Endothelial cell (in vitro differentiated cells): ENCODE measurements at regions not wholly inside any gene's neighbourhood (a gene's known extent, or its start where the extent isn't known, plus 50 kb on each side); places are given as distances from the start of the nearest gene placed in this dataset.
"Not testable (repeated sequence)": the region's sequence is repeated elsewhere in the genome, so short reads cannot be mapped to it uniquely, and the experiment has no call there.

Source experiments
- DNase-seq: peaks from one replicate; pipeline ENCODE4 v3.0.0; 2021; ENCODE audit warnings: low spot score
- H3K27ac Mint-ChIP-seq: one replicate; pipeline ENCODE4 v1.8.0; 2021; ENCODE audit warnings: mixed read lengths, inconsistent platforms; ENCODE audit not compliant: unreplicated experiment
- H3K27me3 Mint-ChIP-seq: one replicate; pipeline ENCODE4 v1.8.0; 2021; ENCODE audit warnings: mild to moderate bottlenecking, moderate library complexity, mixed read lengths, inconsistent platforms; ENCODE audit not compliant: unreplicated experiment
- H3K36me3 Mint-ChIP-seq: one replicate; pipeline ENCODE4 v1.8.0; 2021; ENCODE audit warnings: mild to moderate bottlenecking, low read depth, mixed read lengths, inconsistent platforms; ENCODE audit not compliant: unreplicated experiment
- H3K4me1 Mint-ChIP-seq: one replicate; pipeline ENCODE4 v1.8.0; 2021; ENCODE audit warnings: mild to moderate bottlenecking, mixed read lengths, inconsistent platforms; ENCODE audit not compliant: unreplicated experiment
- H3K4me3 Mint-ChIP-seq: one replicate; pipeline ENCODE4 v1.8.0; 2021; ENCODE audit warnings: mild to moderate bottlenecking, mixed read lengths, inconsistent platforms; ENCODE audit not compliant: unreplicated experiment
- H3K9me3 Mint-ChIP-seq: one replicate; pipeline ENCODE4 v1.8.0; 2021; ENCODE audit warnings: mixed read lengths, inconsistent platforms; ENCODE audit not compliant: unreplicated experiment
- CTCF ChIP-seq: fragments of 200-600 bp; sonication (generic); IDR thresholded peaks from one replicate; pipeline ENCODE4 v1.5.0; 2021; ENCODE audit warnings: antibody characterized with exemption; ENCODE audit not compliant: unreplicated experiment

DNA sequence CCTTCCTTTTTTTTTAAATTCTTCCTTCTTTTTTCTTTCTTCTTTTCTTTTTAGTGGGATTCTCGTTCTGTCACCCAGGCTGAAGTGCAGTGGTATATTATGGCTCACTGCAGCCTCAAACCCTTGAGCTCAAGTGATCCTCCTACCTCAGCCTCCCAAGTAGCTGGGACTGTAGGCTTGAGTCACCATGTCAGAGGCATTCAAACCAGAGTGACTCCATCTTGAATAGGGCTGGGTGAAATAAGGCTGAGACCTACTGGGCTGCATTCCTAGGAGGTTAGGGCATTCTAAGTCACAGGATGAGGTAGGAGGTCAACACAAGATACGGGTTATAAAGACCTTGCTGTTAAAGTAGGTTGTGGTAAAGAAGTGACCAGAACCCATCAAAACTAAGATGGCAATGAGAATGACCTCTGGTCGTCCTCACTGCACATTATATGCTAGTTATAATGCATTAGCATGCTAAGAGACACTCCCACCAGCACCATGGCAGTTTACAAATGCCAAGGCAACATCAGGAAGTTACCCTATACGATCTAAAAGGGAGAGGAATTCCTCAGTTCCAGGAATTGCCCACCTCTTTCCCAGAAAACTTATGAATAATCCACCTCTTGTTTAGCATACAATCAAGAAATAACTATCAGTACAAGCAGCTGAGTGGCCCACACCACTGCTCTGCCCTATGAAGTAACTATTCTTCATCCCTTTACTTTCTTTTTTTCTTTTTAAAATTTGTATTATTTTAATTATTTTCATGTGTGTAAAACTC, 99.0 kb upstream of the ITGB1 start:
- H3K27ac Mint-ChIP-seq, result no peak overlapping the region
- TF ChIP-seq CTCF, result no peak
- no peaks in the 10 kb centered on the region for H3K9me3 Mint-ChIP-seq
- H3K4me1 Mint-ChIP-seq, result peaks cover 9% of the 10 kb centered on the region
- peaks cover 2% of the 10 kb centered on the region for H3K27me3 Mint-ChIP-seq
- no peaks in the 10 kb centered on the region for H3K36me3 Mint-ChIP-seq
- no peak for DNase-seq
- no peak overlapping the region for H3K4me3 Mint-ChIP-seq

- peaks cover 9% of the 10 kb centered on the region for H3K4me1 Mint-ChIP-seq
- no peaks in the 10 kb centered on the region for H3K9me3 Mint-ChIP-seq
- no peak for TF ChIP-seq CTCF
- H3K36me3 Mint-ChIP-seq, result no peaks in the 10 kb centered on the region
- peaks cover 2% of the 10 kb centered on the region for H3K27me3 Mint-ChIP-seq
- H3K27ac Mint-ChIP-seq, result no peak overlapping the region
- no peak overlapping the region for H3K4me3 Mint-ChIP-seq
- DNase-seq, result no peak
Observed at GRCh38 chr10:33055625-33056024, 97.6 kb upstream of the ITGB1 start.

DNA sequence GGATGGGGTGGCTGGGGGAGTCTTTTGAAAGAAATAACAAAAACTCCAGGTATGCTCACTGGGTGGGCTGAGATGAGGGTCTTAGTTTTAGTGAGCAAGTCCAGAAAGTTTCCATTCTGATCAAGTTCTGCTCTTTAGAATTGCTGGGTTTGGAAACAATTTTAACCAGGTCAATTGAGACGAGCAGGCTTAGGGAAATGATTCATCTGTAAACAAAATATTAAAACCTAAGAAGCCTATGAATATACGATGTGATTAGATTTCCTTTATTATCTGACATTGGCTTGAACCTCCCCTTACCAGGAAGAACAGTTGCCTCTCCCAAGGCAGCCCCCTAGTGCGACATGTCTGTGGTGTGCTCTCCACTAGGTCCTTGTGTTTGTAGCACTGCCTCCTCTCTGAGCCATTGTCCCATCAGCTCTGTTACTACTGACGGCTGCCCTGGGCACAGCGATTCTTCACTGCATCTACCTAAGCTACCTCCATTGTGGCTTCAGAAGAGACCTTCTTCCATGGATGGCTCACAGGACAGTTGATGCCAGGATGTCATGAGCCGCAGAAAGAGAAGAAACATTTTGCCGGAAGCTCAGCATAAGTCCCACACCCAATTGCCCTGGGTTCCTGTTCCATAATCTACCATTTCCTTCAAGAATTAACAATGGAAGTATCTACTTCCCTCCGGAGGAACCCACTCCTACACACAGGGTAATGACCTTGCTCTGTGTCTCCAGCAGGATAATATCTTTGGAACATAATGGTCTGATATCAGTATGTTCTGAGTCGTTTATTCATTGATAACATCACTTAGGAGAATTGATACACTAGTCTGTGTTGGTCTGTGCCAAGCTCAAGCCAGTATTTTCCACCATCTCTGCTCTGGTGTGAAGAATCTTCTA, 95.1 kb upstream of the ITGB1 start:
- Mint-ChIP-seq H3K4me1 (peaks cover 9% of the 10 kb centered on the region), H3K27ac (no peak overlapping the region), H3K36me3 (no peaks in the 10 kb centered on the region), H3K9me3 (no peaks in the 10 kb centered on the region), H3K4me3 (no peak overlapping the region), H3K27me3 (peaks cover 2% of the 10 kb centered on the region)
- TF ChIP-seq CTCF, result no peak
- DNase-seq, result no peak

DNA sequence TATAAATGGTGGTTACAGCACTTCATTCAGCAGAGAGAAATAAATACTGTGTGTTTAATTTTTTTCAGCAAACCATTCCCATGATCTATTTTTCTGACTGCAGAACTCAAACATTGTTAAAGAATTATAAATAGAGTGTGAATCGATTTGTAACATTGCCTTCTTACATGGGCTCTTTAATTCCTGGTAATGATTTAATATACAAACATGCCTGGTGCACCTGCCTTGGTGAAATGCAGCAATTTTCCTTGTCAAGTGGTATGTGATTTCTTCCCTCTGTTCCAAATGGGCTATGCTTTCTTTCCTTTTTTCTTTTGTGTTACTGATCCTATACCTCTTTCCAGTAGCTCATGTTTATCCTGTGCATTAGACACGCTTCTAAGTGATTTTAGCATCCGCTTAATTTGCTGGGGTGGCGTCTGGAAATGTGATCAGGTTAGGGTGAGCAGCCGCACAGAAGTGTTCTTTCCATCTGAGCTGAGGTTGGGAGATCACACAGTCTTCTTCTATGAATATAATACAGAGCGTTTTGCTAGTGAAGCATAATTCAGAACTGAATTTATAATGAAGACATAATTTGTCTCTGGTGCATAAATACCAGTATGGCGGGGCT, 94.3 kb upstream of the ITGB1 start:
- H3K36me3 Mint-ChIP-seq, result no peaks in the 10 kb centered on the region
- peaks cover 9% of the 10 kb centered on the region for H3K4me1 Mint-ChIP-seq
- H3K27me3 Mint-ChIP-seq, result peaks cover 2% of the 10 kb centered on the region
- no peak for TF ChIP-seq CTCF
- H3K9me3 Mint-ChIP-seq, result no peaks in the 10 kb centered on the region
- no peak overlapping the region for H3K27ac Mint-ChIP-seq
- DNase-seq, result no peak
- H3K4me3 Mint-ChIP-seq, result no peak overlapping the region

- H3K27ac Mint-ChIP-seq, H3K4me1 Mint-ChIP-seq, H3K36me3 Mint-ChIP-seq, H3K9me3 Mint-ChIP-seq, DNase-seq, H3K4me3 Mint-ChIP-seq, H3K27me3 Mint-ChIP-seq: not testable (repeated sequence)
Observed at GRCh38 chr10:33049963-33050920, 92.2 kb upstream of the ITGB1 start.
